ENCODE measurements at regions not wholly inside any gene's neighbourhood (a gene's known extent, or its start where the extent isn't known, plus 50 kb on each side); places are given as distances from the start of the nearest gene placed in this dataset.

- no peak for DNase-seq (ENCODE audit: low spot score)
- TF ChIP-seq CTCF (IDR thresholded peaks at IDR 0.05; ENCODE audit: borderline replicate concordance, control extremely low read depth, extremely low read depth, insufficient read depth, missing control alignments) = no peak
- in situ Hi-C loops (cut with MboI; ENCODE audit: low sequenced_read_pairs, unreplicated experiment) = no loop called here
Observed at GRCh38 chr1:188988589-188988988, 1489.1 kb downstream of the BRINP3 start.

GRCh38 chr1:188991221-188991930, 1486.3 kb downstream of the BRINP3 start:
- in situ Hi-C loops (cut with MboI; ENCODE audit: low sequenced_read_pairs, unreplicated experiment) = no loop called here
- TF ChIP-seq CTCF (IDR thresholded peaks at IDR 0.05; ENCODE audit: borderline replicate concordance, control extremely low read depth, extremely low read depth, insufficient read depth, missing control alignments) = no peak
- no peak for DNase-seq (ENCODE audit: low spot score)

- no peak for TF ChIP-seq CTCF (IDR thresholded peaks at IDR 0.05; ENCODE audit: borderline replicate concordance, control extremely low read depth, extremely low read depth, insufficient read depth, missing control alignments)
- no peak for DNase-seq (ENCODE audit: low spot score)
- in situ Hi-C loops (cut with MboI; ENCODE audit: low sequenced_read_pairs, unreplicated experiment) = no loop called here
Observed at GRCh38 chr1:189007824-189008223, 1469.8 kb downstream of the BRINP3 start.

GRCh38 chr1:189021577-189021976, 1456.1 kb downstream of the BRINP3 start:
- in situ Hi-C loops (cut with MboI; ENCODE audit: low sequenced_read_pairs, unreplicated experiment) = no loop called here
- DNase-seq (ENCODE audit: low spot score) = no peak
- TF ChIP-seq CTCF (IDR thresholded peaks at IDR 0.05; ENCODE audit: borderline replicate concordance, control extremely low read depth, extremely low read depth, insufficient read depth, missing control alignments) = no peak

GRCh38 chr1:189022015-189022414, 1455.6 kb downstream of the BRINP3 start:
- no peak for DNase-seq (ENCODE audit: low spot score)
- in situ Hi-C loops (cut with MboI; ENCODE audit: low sequenced_read_pairs, unreplicated experiment) = no loop called here
- no peak for TF ChIP-seq CTCF (IDR thresholded peaks at IDR 0.05; ENCODE audit: borderline replicate concordance, control extremely low read depth, extremely low read depth, insufficient read depth, missing control alignments)

GRCh38 chr1:189027512-189027911, 1450.2 kb downstream of the BRINP3 start:
- no peak for TF ChIP-seq CTCF (IDR thresholded peaks at IDR 0.05; ENCODE audit: borderline replicate concordance, control extremely low read depth, extremely low read depth, insufficient read depth, missing control alignments)
- in situ Hi-C loops (cut with MboI; ENCODE audit: low sequenced_read_pairs, unreplicated experiment) = no loop called here
- no peak for DNase-seq (ENCODE audit: low spot score)

Measured in GM13976 (cell line).